NCI-H2196 treated with DMSO at 0.1 percent for 48 hours (cell line): ENCODE measurements at regions not wholly inside any gene's neighbourhood (a gene's known extent, or its start where the extent isn't known, plus 50 kb on each side); places are given as distances from the start of the nearest gene placed in this dataset.
"Not testable (repeated sequence)": the region's sequence is repeated elsewhere in the genome, so short reads cannot be mapped to it uniquely, and the experiment has no call there.

Experiments used
- DNase-seq: peaks from one replicate; lab custom pipeline; 2025; ENCODE audit not compliant: unreplicated experiment; lab: John Stamatoyannopoulos, UW

DNA sequence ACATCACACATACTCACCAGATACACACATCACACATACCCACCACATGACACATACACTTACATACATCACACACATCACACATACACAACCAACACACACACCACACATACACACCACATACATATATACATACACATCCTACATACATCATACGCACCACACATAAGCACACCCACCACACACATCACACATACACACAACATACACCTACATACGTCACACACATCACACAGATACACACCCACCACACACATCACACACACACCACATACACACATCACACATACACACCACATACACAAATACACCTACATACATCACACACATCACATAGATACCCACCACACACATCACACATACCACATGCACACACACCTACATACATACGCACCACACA, 158.4 kb downstream of the NDUFA10 start:
- no peak for DNase-seq

- no peak for DNase-seq
Observed at GRCh38 chr2:239866350-239866749, 158.8 kb downstream of the NDUFA10 start.

DNA sequence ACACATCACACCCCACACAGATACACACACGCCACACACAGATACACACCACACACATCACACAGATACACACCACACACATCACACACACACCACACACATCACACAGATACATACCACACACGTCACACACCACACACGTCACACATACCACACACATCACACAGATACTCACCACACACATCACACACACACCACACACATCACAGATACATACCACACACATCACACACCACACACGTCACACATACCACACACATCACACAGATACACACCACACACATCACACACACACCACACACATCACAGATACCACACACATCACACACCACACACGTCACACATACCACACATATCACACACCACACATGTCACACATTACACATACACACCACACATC, 159.3 kb downstream of the NDUFA10 start:
- DNase-seq, result not testable (repeated sequence)

DNA sequence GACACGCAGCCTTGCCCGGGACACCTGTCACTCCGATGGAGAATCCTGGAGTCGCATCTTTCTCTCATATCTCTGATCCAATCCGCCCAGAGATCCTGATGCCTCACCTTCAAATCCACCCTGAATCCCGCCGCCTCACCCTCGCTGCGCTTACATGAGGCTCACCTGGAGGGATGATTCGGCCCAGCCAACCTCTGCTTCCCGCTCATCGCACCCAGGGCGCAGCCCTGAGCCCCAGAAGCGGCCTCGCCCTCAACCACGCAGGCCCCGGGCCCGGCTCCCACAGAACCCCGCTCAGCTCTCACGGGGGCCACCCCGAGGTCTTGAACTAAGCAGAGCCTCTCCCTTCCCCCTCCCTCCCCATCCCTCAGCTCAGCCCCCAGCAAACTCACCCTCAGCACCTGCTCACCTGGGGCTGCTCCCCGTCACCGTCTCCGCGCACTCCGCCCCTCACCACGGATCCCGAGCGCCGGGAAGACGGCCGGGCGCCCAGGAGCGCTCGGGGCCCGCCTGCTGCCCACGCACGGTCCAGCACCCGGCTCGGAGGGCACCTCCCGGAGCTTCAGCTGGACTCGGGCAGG, 160.0 kb downstream of the NDUFA10 start:
- DNase-seq, result no peak

DNA sequence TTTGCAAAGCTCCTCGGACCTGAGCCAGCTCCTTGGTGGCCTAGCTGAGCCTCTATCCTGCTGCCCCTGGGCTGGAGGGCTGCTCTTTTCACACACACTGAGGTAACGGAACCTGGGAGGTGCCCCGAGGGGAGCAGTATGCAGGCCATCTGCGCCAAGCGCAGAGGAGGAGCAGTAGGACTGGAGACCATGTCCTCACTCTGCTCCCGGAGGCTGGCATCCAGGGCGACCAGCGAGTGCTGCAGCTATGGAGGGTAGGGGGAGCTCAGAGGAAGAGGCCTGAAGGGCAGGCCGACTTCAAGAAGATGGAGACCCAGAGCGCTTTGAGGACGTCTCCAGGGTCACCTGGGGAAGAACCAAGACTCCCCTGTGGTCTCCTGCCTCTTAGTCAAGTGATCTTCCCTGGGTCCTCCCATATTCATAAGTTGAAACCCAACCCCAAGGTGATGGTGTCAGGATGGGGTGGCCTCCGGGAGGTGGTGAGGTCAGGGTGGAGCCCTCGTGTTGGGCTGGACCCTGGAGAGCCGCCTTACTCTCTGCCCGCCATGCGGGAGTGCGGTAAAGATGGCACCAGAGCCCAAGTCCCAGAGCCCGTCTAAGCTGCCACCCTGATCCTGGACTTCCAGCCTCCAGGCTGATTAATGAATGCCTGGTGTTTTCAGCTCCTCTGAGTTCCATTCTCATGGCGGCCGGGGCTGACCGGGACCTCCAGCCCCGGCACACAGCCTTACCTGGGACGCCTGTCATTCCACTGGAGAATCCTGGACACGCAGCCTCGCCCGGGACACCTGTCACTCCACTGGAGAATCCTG, 160.7 kb downstream of the NDUFA10 start:
- no peak for DNase-seq

DNA sequence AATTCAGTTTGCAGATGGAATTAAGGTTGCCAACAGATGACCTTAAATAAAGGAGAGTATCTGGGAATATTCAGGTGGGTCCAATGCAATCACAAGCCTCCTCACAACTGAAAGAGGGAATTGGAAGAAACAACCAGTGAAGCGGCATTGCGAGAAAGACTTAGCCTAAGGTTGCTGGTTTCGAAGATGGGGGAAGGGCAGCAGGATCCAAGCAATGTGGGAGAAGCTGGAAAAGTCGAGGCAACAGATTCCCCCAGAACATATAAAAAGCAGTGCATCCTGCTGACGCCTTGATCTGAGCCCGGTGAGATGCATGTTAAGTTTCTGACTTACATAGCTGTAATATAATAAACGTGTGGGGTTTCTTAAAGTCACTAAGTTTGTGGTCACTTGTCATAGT, 162.5 kb downstream of the NDUFA10 start:
- no peak for DNase-seq

- DNase-seq, result no peak
Observed at GRCh38 chr2:239858179-239858578, 167.0 kb downstream of the NDUFA10 start.

- no peak for DNase-seq
Observed at GRCh38 chr2:239857591-239857990, 167.6 kb downstream of the NDUFA10 start.

DNA sequence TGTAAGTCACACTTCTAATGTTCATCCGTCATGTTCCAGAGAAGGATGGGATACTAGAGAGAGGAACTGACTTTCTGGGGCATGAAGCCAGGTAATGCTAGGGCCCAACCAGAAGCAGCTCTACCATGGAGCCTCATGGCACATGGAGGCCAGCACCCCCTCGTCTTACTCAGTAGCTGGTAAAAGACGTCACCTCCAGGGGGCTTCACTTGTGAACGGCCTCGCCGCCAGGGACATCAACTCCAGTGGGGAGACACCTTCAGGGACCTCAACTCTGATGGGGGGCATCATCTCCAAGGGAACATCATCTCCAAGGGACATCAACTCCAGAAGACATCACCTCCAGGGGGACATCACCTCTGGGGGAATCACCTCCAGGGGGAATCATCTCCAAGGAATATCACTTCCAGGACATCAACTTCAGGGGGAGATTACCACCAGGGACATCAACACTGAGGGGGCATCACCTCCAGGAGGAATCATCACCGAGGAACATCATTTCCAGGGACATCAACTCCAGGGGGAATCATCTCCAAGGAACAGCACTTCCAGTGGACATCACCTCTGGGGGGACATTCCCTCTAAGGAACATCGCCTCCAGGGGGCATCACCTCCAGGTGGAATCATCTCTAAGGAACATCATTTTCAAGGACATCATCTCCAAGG, 168.4 kb downstream of the NDUFA10 start:
- no peak for DNase-seq

DNA sequence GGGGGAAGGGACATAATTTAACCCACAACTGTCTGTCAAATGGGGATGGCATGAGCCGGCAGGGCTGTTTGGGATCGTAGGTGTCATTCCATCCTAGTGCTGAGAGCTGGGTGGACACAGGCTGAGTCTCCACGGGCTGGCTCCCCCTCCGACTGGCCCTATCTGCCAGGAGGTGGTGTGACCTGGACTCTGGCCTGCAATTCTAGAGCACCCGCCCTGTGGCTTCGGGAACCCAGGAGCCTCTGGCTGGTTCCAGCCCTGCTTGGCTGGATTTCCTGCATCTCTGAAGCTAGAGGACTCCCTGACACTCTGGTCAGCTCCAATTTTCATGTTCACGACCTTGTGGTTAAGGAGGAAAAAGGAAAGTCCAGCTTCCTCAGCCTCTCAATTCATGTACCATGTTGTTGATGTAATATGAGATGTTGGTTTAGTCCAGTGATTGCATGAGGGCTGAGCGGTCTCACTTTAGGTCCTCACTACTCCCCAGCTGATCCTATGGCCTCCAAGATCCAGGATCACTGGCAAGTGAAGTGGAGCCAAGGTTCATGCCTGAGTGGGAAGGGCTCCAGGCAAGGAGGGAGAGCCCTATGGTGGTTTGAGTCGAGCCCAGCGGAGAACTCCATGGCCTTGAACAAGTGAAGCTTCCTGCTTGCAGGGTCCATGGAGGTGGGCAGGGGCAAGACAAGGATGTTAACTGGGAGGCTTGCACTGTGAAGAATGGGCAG, 169.1 kb downstream of the NDUFA10 start:
- no peak for DNase-seq

GRCh38 chr2:239854596-239854995, 170.5 kb downstream of the NDUFA10 start:
- no peak for DNase-seq

- no peak for DNase-seq
Observed at GRCh38 chr2:239853706-239854327, 171.3 kb downstream of the NDUFA10 start.

GRCh38 chr2:239853121-239853520, 172.0 kb downstream of the NDUFA10 start:
- no peak for DNase-seq

DNA sequence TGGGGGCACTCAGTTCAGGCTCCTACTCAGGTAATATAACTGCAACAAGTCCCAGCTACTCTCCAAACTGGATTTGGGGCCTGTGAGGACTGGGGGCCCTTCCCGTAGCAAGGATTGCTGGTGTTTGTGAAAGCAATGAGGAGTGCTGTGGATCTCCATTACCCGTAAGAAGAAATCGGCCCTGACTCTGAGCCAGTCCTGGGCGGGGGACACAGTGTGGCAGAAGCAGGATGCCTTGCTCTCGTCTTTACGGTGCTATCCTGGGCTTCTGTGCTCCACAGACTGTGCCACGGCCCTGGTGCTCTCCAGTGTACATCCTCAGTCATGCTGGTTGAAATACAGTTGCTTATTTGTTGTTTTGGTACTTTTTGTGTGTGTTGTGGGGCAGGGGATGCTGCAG, 172.9 kb downstream of the NDUFA10 start:
- DNase-seq, result no peak

DNA sequence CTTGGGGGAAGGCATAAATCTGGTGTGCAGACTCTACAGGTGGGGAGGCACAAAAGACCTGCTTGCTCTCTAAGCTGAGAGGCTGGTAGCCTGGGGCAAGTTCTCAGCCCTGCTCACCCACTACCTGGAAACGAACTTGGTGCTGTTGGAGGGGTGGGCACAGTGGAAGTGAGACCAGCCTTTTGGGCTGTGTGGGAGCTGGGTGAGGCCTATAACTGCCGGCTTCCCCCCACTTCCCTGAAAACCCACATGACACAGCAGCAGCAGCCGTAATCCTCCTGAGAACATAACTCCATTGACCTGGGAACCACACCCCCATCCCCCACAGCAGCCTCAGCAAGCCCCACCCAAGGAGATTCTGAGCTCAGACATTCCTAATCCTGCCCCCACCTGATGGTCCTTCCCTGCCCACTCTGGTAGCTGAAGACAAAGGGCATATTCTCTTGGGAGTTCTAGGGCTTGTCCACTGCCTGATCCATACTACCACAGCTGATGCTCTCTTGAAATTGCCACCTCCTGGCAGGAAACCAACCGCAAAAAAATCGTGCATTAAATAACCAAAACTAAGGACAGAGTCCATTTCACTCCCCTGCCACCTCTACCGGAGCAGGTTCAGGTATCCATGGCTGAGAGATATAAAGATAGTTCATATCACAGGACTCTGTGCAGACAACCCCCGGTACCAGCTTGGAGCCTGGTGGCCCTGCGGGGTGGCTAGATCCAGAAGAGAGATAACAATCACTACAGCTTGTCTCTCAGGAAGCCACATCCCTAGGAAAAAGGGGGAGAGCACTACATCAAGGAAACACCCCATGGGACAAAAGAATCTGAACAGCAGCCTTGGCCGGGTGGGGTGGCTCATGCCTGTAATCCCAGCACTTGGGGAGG, 178.1 kb downstream of the NDUFA10 start:
- DNase-seq, result no peak

DNA sequence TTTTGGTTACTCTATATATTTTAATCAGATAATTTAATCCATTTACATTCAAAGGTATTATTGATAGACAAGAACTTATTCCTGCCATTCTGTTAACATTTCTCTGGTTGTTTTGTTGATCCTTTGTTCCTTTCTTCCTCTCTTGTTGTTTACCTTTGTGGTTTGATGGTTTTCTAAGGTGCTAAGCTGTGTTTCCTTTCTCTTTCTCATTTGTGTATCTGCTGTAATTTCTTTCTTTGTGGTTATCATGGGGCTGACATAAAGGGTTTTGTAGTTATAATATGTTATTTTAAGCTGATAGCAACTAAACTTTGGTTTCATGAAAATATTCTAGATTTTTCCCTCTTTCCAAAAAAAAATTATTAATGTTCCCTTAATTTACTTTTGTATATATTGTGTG, 179.2 kb downstream of the NDUFA10 start:
- no peak for DNase-seq

GRCh38 chr2:239839306-239839705, 185.8 kb downstream of the NDUFA10 start:
- no peak for DNase-seq

GRCh38 chr2:239836021-239836765, 188.9 kb downstream of the NDUFA10 start:
- no peak for DNase-seq

GRCh38 chr2:239835056-239835455, 190.1 kb downstream of the NDUFA10 start:
- DNase-seq, result no peak
